Stromal cell of bone marrow (primary cell): ENCODE measurements at regions not wholly inside any gene's neighbourhood (a gene's known extent, or its start where the extent isn't known, plus 50 kb on each side); places are given as distances from the start of the nearest gene placed in this dataset.

ENCODE experiments used
- DNase-seq: peaks from one replicate; pipeline ENCODE4 v3.0.0-alpha.2; 2012; ENCODE audit warnings: low read depth

GRCh38 chr1:229822026-229822425 lies 196.0 kb downstream of the URB2 start:
- DNase-seq: no peak

GRCh38 chr1:229825042-229825441 lies 199.0 kb downstream of the URB2 start:
- DNase-seq: no peak

GRCh38 chr1:229828461-229828860 lies 202.4 kb downstream of the URB2 start:
- DNase-seq: no peak

GRCh38 chr1:229832695-229833094 lies 206.6 kb downstream of the URB2 start:
- no peak for DNase-seq

- no peak for DNase-seq
Observed at GRCh38 chr1:229834230-229834629, 208.2 kb downstream of the URB2 start.

- no peak for DNase-seq
Observed at GRCh38 chr1:229835226-229835625, 209.2 kb downstream of the URB2 start.

- no peak for DNase-seq
Observed at GRCh38 chr1:229836324-229836723, 210.3 kb downstream of the URB2 start.

GRCh38 chr1:229838204-229838603 lies 212.2 kb downstream of the URB2 start:
- no peak for DNase-seq

- no peak for DNase-seq
Observed at GRCh38 chr1:229839800-229840199, 213.8 kb downstream of the URB2 start.

GRCh38 chr1:229841230-229841629 lies 215.2 kb downstream of the URB2 start:
- DNase-seq: no peak

- no peak for DNase-seq
Observed at GRCh38 chr1:229842302-229843255, 216.5 kb downstream of the URB2 start.

- DNase-seq: no peak
Observed at GRCh38 chr1:229843627-229844238, 217.7 kb downstream of the URB2 start.

- DNase-seq: no peak
Observed at GRCh38 chr1:229844675-229845074, 218.6 kb downstream of the URB2 start.

- DNase-seq: no peak
Observed at GRCh38 chr1:229845410-229846138, 219.5 kb downstream of the URB2 start.

GRCh38 chr1:229846351-229846750 lies 220.3 kb downstream of the URB2 start:
- no peak for DNase-seq

GRCh38 chr1:229848752-229849677 lies 218.0 kb upstream of the GALNT2 start:
- DNase-seq: no peak

- no peak for DNase-seq
Observed at GRCh38 chr1:229851511-229851910, 215.5 kb upstream of the GALNT2 start.

- no peak for DNase-seq
Observed at GRCh38 chr1:229853751-229854150, 213.3 kb upstream of the GALNT2 start.

GRCh38 chr1:229854620-229855019 lies 212.4 kb upstream of the GALNT2 start:
- DNase-seq: no peak

GRCh38 chr1:229856009-229856650 lies 210.9 kb upstream of the GALNT2 start:
- no peak for DNase-seq

- no peak for DNase-seq
Observed at GRCh38 chr1:229857585-229857984, 209.5 kb upstream of the GALNT2 start.
